NT2/D1 (cell line): ENCODE measurements at regions not wholly inside any gene's neighbourhood (a gene's known extent, or its start where the extent isn't known, plus 50 kb on each side); places are given as distances from the start of the nearest gene placed in this dataset.

Source experiments
- YY1 ChIP-seq: IDR thresholded peaks from 2 replicates; pipeline ENCODE4 v1.6.1; 2011; ENCODE audit not compliant: insufficient read length, insufficient read depth
- ZNF274 ChIP-seq: IDR thresholded peaks from 2 replicates; pipeline ENCODE4 v1.6.1; 2011; ENCODE audit warnings: mild to moderate bottlenecking, low read depth, low read length

- TF ChIP-seq YY1, result no peak
- no peak for TF ChIP-seq ZNF274
Observed at GRCh38 chr5:39475881-39476842, 51.4 kb upstream of the DAB2 start.
